Sigmoid colon (tissue), 4 donors: ENCODE measurements at regions not wholly inside any gene's neighbourhood (a gene's known extent, or its start where the extent isn't known, plus 50 kb on each side); places are given as distances from the start of the nearest gene placed in this dataset.

Experiments
- CTCF ChIP-seq, 4 experiments: fragments of 450-650 bp in 3 of 4; fragments of 200-600 bp in 1 of 4; IDR thresholded peaks; one replicate each; pipeline ENCODE4 v1.5.1; 2016 to 2019; ENCODE audit warnings: antibody characterized with exemption in 4 of 4, mild to moderate bottlenecking in 3 of 4, moderate library complexity in 2 of 4
- POLR2AphosphoS5 ChIP-seq, 4 donors: sonication (generic); formaldehyde crosslinking; IDR thresholded peaks; one replicate each; pipeline ENCODE4 v1.6.1; 2017; ENCODE audit warnings: antibody characterized with exemption in 4 of 4

- TF ChIP-seq CTCF (IDR thresholded peaks at IDR 0.05) (no peak), POLR2AphosphoS5 (IDR thresholded peaks at IDR 0.05) (no peak)
Measured at GRCh38 chr1:221303623-221304022, 424.4 kb downstream of the HLX start.
